Mesendoderm (in vitro differentiated cells): ENCODE measurements at regions not wholly inside any gene's neighbourhood (a gene's known extent, or its start where the extent isn't known, plus 50 kb on each side); places are given as distances from the start of the nearest gene placed in this dataset.

ENCODE experiments used
- DNase-seq: peaks from one replicate; pipeline ENCODE4 v3.0.0; 2013
- H2AK5ac ChIP-seq: 2 replicates; pipeline ENCODE4 v1.6.1; 2013; ENCODE audit warnings: low read length, inconsistent platforms
- H2BK120ac ChIP-seq: 2 replicates; pipeline ENCODE4 v1.6.1; 2013; ENCODE audit warnings: low read depth, mild to moderate bottlenecking, low read length, moderate library complexity, mixed read lengths
- H2BK15ac ChIP-seq: replicated peaks from 2 replicates; pipeline ENCODE4 v1.6.1; 2013; ENCODE audit warnings: low read depth, mild to moderate bottlenecking, moderate library complexity
- H2BK5ac ChIP-seq: 2 replicates; pipeline ENCODE4 v1.6.1; 2013; ENCODE audit warnings: low read length, inconsistent platforms
- H3K18ac ChIP-seq: 2 replicates; pipeline ENCODE4 v1.6.1; 2013; ENCODE audit warnings: mild to moderate bottlenecking, low read length, mixed read lengths
- H3K23ac ChIP-seq: one replicate; pipeline ENCODE4 v1.6.1; 2013; ENCODE audit warnings: low read length
- H3K27ac ChIP-seq: 2 replicates; pipeline ENCODE4 v1.5.1; 2013; ENCODE audit warnings: low read depth, mild to moderate bottlenecking, inconsistent platforms, low read length, moderate library complexity
- H3K27me3 ChIP-seq: 2 replicates; pipeline ENCODE4 v1.6.1; 2013; ENCODE audit warnings: low read length, control low read depth, mild to moderate bottlenecking, inconsistent platforms; ENCODE audit not compliant: insufficient read depth, poor library complexity
- H3K36me3 ChIP-seq: 2 replicates; pipeline ENCODE4 v1.6.1; 2013; ENCODE audit warnings: low read length, inconsistent platforms; ENCODE audit not compliant: control insufficient read depth, insufficient read depth
- H3K4ac ChIP-seq: one replicate; pipeline ENCODE4 v1.6.1; 2013; ENCODE audit warnings: low read depth, mild to moderate bottlenecking, low read length, moderate library complexity
- H3K4me1 ChIP-seq: 2 replicates; pipeline ENCODE4 v1.6.1; 2013; ENCODE audit warnings: low read depth, low read length, inconsistent platforms; ENCODE audit not compliant: control insufficient read depth
- H3K4me2 ChIP-seq: 2 replicates; pipeline ENCODE4 v1.6.1; 2013; ENCODE audit warnings: low read length
- H3K4me3 ChIP-seq: 2 replicates; pipeline ENCODE4 v1.5.1; 2013; ENCODE audit warnings: mild to moderate bottlenecking, low read length
- H3K56ac ChIP-seq: one replicate; pipeline ENCODE4 v1.6.1; 2013; ENCODE audit warnings: low read length
- H3K79me1 ChIP-seq: 2 replicates; pipeline ENCODE4 v1.6.1; 2013; ENCODE audit warnings: low read length, inconsistent platforms
- H3K79me2 ChIP-seq: 2 replicates; pipeline ENCODE4 v1.6.1; 2013; ENCODE audit warnings: mild to moderate bottlenecking, low read length; ENCODE audit not compliant: control insufficient read depth, insufficient read depth
- H3K9ac ChIP-seq: 2 replicates; pipeline ENCODE4 v1.6.1; 2013; ENCODE audit warnings: low read length, inconsistent platforms
- H4K5ac ChIP-seq: one replicate; pipeline ENCODE4 v1.6.1; 2013; ENCODE audit warnings: low read length
- H4K8ac ChIP-seq: one replicate; pipeline ENCODE4 v1.6.1; 2013; ENCODE audit warnings: low read depth, mild to moderate bottlenecking, control low read depth, low read length, moderate library complexity
- WGBS: extraction: QIAGEN DNeasy Blood & Tissue Kit; methylation state at CpG from one replicate; pipeline ENCODE4 v1.1.7; 2013; ENCODE audit warnings: low lambda C conversion rate, missing lambda C conversion rate; ENCODE audit not compliant: insufficient coverage; ENCODE audit errors: extremely low coverage; 5-methylcytosine and 5-hydroxymethylcytosine counted together

- Histone ChIP-seq H3K23ac (no peak overlapping the region), H4K5ac (no peak overlapping the region), H3K27ac (no peak overlapping the region), H3K79me2 (no peaks in the 10 kb centered on the region), H3K4me1 (no peaks in the 10 kb centered on the region), H3K18ac (no peak overlapping the region), H3K4ac (no peak overlapping the region), H2AK5ac (no peak overlapping the region), H2BK15ac (no peak overlapping the region), H3K27me3 (no peaks in the 10 kb centered on the region), H3K4me3 (no peak overlapping the region), H3K9ac (no peak overlapping the region), H3K36me3 (no peaks in the 10 kb centered on the region), H3K4me2 (no peak overlapping the region), H3K56ac (no peak overlapping the region), H3K79me1 (no peaks in the 10 kb centered on the region), H2BK5ac (no peak overlapping the region), H2BK120ac (no peak overlapping the region), H4K8ac (no peak overlapping the region)
- WGBS = no CpG with 5 or more reads among the region's 5 CpGs
- DNase-seq = peak; percentile 62
Measured at GRCh38 chr9:89886281-89886700, 281.5 kb downstream of the GADD45G start.

DNA sequence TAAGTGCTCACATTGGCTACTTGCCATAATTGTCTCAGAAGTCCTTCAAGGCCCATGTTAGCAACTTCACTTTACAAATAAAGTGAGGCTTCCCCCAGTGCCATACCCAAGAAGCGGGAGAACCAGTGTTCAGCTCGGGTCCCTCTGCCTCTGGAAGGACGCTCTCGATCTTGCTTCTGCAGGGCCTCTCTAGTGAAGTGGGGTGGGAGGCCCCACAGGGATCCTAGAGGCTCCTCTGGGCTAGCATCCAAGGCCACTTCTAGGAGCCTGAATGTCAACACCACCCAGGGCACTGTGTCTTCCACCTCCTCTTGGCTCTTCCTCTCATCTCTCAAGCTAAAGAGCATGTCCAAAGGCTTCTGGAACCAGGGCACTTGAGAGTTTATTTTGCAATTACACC is 282.5 kb downstream of the GADD45G start:
- no CpG with 5 or more reads among the region's 4 CpGs for WGBS
- no peak overlapping the region for H2AK5ac ChIP-seq

DNA sequence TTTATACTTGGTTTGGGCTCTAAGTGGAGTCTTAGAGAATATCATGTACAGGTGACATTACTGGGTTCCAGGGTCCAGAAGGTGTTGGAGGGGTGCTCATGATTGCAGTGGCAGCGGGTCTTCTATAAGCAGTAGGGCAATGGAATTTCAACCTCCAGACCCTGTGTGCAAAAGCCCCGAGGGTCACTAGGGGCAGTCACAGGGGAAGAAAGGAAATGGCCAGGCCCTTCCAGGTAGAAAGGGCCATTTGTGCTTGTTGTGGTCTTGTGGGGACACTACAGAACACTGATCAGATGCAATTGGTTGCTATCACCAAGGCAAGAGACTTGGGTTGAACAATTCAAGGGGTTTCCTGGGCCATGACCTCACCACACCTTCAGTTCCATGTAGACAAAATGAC is 283.4 kb downstream of the GADD45G start:
- no peak overlapping the region for H2BK120ac ChIP-seq
- H2AK5ac ChIP-seq = no peak overlapping the region
- H3K27me3 ChIP-seq = no peaks in the 10 kb centered on the region
- no peak overlapping the region for H3K4me2 ChIP-seq
- no peak overlapping the region for H3K56ac ChIP-seq
- no peak for DNase-seq
- H4K8ac ChIP-seq = no peak overlapping the region
- H3K4ac ChIP-seq = no peak overlapping the region
- WGBS = no CpG with 5 or more reads among the region's 2 CpGs
- H3K23ac ChIP-seq = no peak overlapping the region
- no peaks in the 10 kb centered on the region for H3K79me2 ChIP-seq
- H3K9ac ChIP-seq = no peak overlapping the region
- H3K18ac ChIP-seq = no peak overlapping the region
- no peak overlapping the region for H2BK15ac ChIP-seq
- no peak overlapping the region for H2BK5ac ChIP-seq
- H3K36me3 ChIP-seq = no peaks in the 10 kb centered on the region
- H3K79me1 ChIP-seq = no peaks in the 10 kb centered on the region
- H3K27ac ChIP-seq = no peak overlapping the region
- no peaks in the 10 kb centered on the region for H3K4me1 ChIP-seq
- no peak overlapping the region for H3K4me3 ChIP-seq
- H4K5ac ChIP-seq = no peak overlapping the region

More for the DNA sequence above, 282.5 kb downstream of the GADD45G start:
- no peaks in the 10 kb centered on the region for H3K79me2 ChIP-seq
- DNase-seq = no peak
- no peak overlapping the region for H3K23ac ChIP-seq
- no peaks in the 10 kb centered on the region for H3K4me1 ChIP-seq
- no peak overlapping the region for H4K5ac ChIP-seq
- H4K8ac ChIP-seq = no peak overlapping the region
- H2BK5ac ChIP-seq = no peak overlapping the region
- H3K27me3 ChIP-seq = no peaks in the 10 kb centered on the region
- no peaks in the 10 kb centered on the region for H3K36me3 ChIP-seq
- no peak overlapping the region for H2BK15ac ChIP-seq
- no peak overlapping the region for H3K4ac ChIP-seq
- no peak overlapping the region for H3K4me3 ChIP-seq
- no peak overlapping the region for H2BK120ac ChIP-seq
- no peak overlapping the region for H3K9ac ChIP-seq
- no peak overlapping the region for H3K56ac ChIP-seq
- H3K4me2 ChIP-seq = no peak overlapping the region
- no peak overlapping the region for H3K27ac ChIP-seq
- no peaks in the 10 kb centered on the region for H3K79me1 ChIP-seq
- no peak overlapping the region for H3K18ac ChIP-seq

DNA sequence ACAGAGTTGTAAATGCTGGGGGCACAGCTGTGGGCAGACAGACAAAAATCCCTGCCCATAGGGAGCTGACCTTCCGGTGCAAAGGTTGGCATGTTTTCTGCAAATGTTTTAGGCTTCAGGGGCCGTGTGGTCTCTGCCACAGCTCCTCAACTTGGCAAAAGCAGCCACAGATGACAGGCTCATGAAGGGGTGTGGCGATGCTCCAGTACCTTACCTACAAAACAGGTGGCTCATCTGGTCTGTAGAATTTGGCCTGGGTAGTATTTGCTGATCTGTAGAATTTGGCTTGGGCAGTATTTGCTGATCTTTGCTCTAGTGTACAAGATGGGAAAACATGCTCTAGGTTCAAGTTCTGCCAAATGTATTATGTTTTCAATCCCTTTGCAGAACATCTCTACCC is 283.9 kb downstream of the GADD45G start:
- Histone ChIP-seq H3K79me2 (no peaks in the 10 kb centered on the region), H2BK120ac (no peak overlapping the region), H2BK5ac (peak overlapping the region; percentile 60), H3K36me3 (no peaks in the 10 kb centered on the region), H2BK15ac (no peak overlapping the region), H3K23ac (peak overlapping the region; percentile 37), H3K56ac (peak overlapping the region; percentile 22), H3K27ac (no peak overlapping the region), H3K4me2 (no peak overlapping the region), H3K4me3 (no peak overlapping the region), H3K4me1 (no peaks in the 10 kb centered on the region), H3K79me1 (no peaks in the 10 kb centered on the region), H4K5ac (no peak overlapping the region), H4K8ac (no peak overlapping the region), H2AK5ac (peak overlapping the region; percentile 57), H3K18ac (no peak overlapping the region), H3K9ac (no peak overlapping the region), H3K27me3 (no peaks in the 10 kb centered on the region), H3K4ac (no peak overlapping the region)
- no peak for DNase-seq
- no CpG with 5 or more reads among the region's 3 CpGs for WGBS

- DNase-seq = no peak
- H3K36me3 ChIP-seq = no peaks in the 10 kb centered on the region
Measured at GRCh38 chr9:89889865-89890264, 285.1 kb downstream of the GADD45G start.

GRCh38 chr9:89890326-89890980 is 285.6 kb downstream of the GADD45G start:
- H3K4me2 ChIP-seq = no peak overlapping the region
- no peak overlapping the region for H2BK15ac ChIP-seq
- H3K79me2 ChIP-seq = no peaks in the 10 kb centered on the region
- H3K18ac ChIP-seq = no peak overlapping the region
- no peak for DNase-seq
- H2AK5ac ChIP-seq = peak overlapping the region; percentile 53
- H3K79me1 ChIP-seq = no peaks in the 10 kb centered on the region
- no peak overlapping the region for H4K5ac ChIP-seq
- no peak overlapping the region for H3K4ac ChIP-seq
- no peak overlapping the region for H2BK120ac ChIP-seq
- no peak overlapping the region for H3K9ac ChIP-seq
- peak overlapping the region; percentile 54 for H2BK5ac ChIP-seq
- no peaks in the 10 kb centered on the region for H3K36me3 ChIP-seq
- WGBS = no CpG with 5 or more reads among the region's 14 CpGs
- H3K4me3 ChIP-seq = no peak overlapping the region
- no peak overlapping the region for H4K8ac ChIP-seq
- H3K56ac ChIP-seq = no peak overlapping the region
- H3K23ac ChIP-seq = no peak overlapping the region
- H3K4me1 ChIP-seq = no peaks in the 10 kb centered on the region
- no peak overlapping the region for H3K27ac ChIP-seq
- H3K27me3 ChIP-seq = no peaks in the 10 kb centered on the region

More at GRCh38 chr9:89889865-89890264, 285.1 kb downstream of the GADD45G start:
- Histone ChIP-seq H3K9ac (no peak overlapping the region), H4K8ac (no peak overlapping the region), H2AK5ac (no peak overlapping the region), H3K18ac (no peak overlapping the region), H3K4me1 (no peaks in the 10 kb centered on the region), H3K4me3 (no peak overlapping the region), H4K5ac (no peak overlapping the region), H3K27me3 (no peaks in the 10 kb centered on the region), H2BK120ac (no peak overlapping the region), H3K79me1 (no peaks in the 10 kb centered on the region), H2BK15ac (no peak overlapping the region), H3K23ac (no peak overlapping the region), H3K4me2 (no peak overlapping the region), H2BK5ac (peak overlapping the region; percentile 65), H3K79me2 (no peaks in the 10 kb centered on the region), H3K4ac (no peak overlapping the region), H3K27ac (no peak overlapping the region), H3K56ac (peak overlapping the region; percentile 47)
- WGBS = no CpG with 5 or more reads among the region's 5 CpGs
